Neutrophil (primary cell): ENCODE measurements at regions not wholly inside any gene's neighbourhood (a gene's known extent, or its start where the extent isn't known, plus 50 kb on each side); places are given as distances from the start of the nearest gene placed in this dataset.

Source experiments
- H3K27ac ChIP-seq: fragments of 200-600 bp; sonication (generic); 2 replicates; pipeline ENCODE4 v1.5.1; 2016; ENCODE audit warnings: mild to moderate bottlenecking, moderate library complexity
- H3K27me3 ChIP-seq: fragments of 200-600 bp; sonication (generic); 2 replicates; pipeline ENCODE4 v1.6.0; 2016; ENCODE audit warnings: mild to moderate bottlenecking
- H3K36me3 ChIP-seq: fragments of 200-600 bp; sonication (generic); 2 replicates; pipeline ENCODE4 v1.5.1; 2017
- H3K4me1 ChIP-seq, 2 experiments: fragments of 200-600 bp in 1 of 2; sonication (generic) in 1 of 2; 1 replicate in 1 of 2; 2 replicates in 1 of 2; pipeline versions ENCODE4 v1.5.1 to v1.6.1; 2013 to 2016; ENCODE audit warnings: low read depth in 1 of 2, low read length in 1 of 2, mild to moderate bottlenecking in 1 of 2, moderate library complexity in 1 of 2; ENCODE audit not compliant: control insufficient read depth in 1 of 2, insufficient read depth in 1 of 2
- H3K4me3 ChIP-seq, 2 experiments: fragments of 200-600 bp in 1 of 2; sonication (generic) in 1 of 2; 1 replicate in 1 of 2; 2 replicates in 1 of 2; pipeline ENCODE4 v1.5.1; 2013 to 2016; ENCODE audit warnings: low read depth in 1 of 2, low read length in 1 of 2, mild to moderate bottlenecking in 1 of 2, moderate library complexity in 1 of 2
- H3K9me3 ChIP-seq: fragments of 200-600 bp; sonication (generic); 2 replicates; pipeline ENCODE4 v1.5.1; 2016
- TF ChIP-seq, protein P1 (sequence below): fragments of 200-600 bp; sonication (generic); IDR thresholded peaks from 2 replicates; pipeline ENCODE4 v1.5.1; 2016; ENCODE audit warnings: antibody characterized with exemption

DNA sequence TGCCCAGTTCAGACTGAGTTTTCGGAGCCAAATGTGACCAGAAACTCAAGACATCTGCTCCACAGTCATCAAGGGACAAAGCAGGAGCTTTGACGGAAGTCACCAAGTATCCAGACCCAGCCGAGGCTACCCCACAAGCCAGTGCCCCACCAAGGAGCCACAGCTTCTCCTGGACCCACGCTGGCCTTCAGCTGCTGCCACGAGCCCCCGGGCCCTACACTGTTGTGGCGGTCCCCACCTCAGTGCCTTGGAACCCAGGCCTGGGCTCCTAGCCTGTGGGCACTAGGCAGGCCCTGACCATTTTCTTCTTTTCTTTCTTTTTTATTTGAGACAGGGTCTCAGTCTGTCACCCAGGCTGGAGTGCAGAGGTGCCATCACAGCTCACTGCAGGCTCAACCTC, 82.1 kb upstream of the NKX1-1 start:
- peaks cover 4% of the 10 kb centered on the region for H3K9me3 ChIP-seq
- TF ChIP-seq, protein P1, sequence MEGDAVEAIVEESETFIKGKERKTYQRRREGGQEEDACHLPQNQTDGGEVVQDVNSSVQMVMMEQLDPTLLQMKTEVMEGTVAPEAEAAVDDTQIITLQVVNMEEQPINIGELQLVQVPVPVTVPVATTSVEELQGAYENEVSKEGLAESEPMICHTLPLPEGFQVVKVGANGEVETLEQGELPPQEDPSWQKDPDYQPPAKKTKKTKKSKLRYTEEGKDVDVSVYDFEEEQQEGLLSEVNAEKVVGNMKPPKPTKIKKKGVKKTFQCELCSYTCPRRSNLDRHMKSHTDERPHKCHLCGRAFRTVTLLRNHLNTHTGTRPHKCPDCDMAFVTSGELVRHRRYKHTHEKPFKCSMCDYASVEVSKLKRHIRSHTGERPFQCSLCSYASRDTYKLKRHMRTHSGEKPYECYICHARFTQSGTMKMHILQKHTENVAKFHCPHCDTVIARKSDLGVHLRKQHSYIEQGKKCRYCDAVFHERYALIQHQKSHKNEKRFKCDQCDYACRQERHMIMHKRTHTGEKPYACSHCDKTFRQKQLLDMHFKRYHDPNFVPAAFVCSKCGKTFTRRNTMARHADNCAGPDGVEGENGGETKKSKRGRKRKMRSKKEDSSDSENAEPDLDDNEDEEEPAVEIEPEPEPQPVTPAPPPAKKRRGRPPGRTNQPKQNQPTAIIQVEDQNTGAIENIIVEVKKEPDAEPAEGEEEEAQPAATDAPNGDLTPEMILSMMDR, result no peak
- no peak overlapping the region for H3K4me3 ChIP-seq
- no peak overlapping the region for H3K27ac ChIP-seq
- no peaks in the 10 kb centered on the region for H3K4me1 ChIP-seq
- H3K36me3 ChIP-seq, result no peaks in the 10 kb centered on the region
- peaks cover 12% of the 10 kb centered on the region for H3K27me3 ChIP-seq

DNA sequence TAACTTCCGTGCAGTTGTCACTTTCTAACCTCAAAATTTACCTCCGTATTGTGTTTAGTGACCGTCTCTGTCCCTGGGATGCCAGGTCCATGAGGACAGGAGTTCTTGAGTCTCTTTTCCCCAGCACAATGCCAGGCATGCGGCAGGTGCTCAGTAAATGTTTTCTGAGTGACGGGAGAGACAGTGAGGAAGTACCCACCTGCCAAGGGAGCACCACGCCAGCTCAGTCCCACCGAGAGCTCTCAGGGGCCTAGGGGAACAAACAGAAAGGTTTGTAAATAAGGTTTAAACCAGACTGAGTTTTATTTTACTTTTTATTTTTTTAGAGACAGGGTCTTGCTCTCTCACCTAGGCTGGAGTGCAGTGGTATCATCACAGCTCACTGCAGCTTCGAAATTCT, 81.5 kb upstream of the NKX1-1 start:
- TF ChIP-seq, protein P1, result no peak

DNA sequence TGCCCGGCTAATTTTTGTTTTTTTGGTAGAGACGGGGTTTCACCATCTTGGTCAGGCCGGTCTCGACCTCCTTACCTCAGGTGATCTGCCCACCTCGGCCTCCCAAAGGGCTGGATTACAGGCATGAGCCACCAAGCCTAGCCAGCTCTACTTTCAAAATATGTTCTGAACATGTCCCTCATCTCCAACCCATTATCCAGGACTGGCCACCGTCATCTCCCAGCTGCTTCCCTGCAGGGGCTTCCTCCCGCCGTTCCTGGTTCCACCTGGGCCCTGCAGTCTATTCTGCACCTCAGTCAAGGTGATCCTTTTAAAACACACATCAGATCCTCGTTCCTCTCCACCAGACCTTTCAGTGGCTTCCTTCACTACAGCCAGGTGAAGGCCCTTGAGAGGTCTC, 80.9 kb upstream of the NKX1-1 start:
- Histone ChIP-seq H3K27me3 (peaks cover 12% of the 10 kb centered on the region), H3K4me3 (no peak overlapping the region), H3K4me1 (no peaks in the 10 kb centered on the region), H3K27ac (no peak overlapping the region), H3K36me3 (no peaks in the 10 kb centered on the region), H3K9me3 (peaks cover 4% of the 10 kb centered on the region)
- TF ChIP-seq, protein P1, result no peak

More for the DNA sequence above, 81.5 kb upstream of the NKX1-1 start:
- H3K36me3 ChIP-seq, result no peaks in the 10 kb centered on the region
- peaks cover 4% of the 10 kb centered on the region for H3K9me3 ChIP-seq
- H3K4me3 ChIP-seq, result no peak overlapping the region
- no peak overlapping the region for H3K27ac ChIP-seq
- H3K27me3 ChIP-seq, result peaks cover 12% of the 10 kb centered on the region
- H3K4me1 ChIP-seq, result no peaks in the 10 kb centered on the region

DNA sequence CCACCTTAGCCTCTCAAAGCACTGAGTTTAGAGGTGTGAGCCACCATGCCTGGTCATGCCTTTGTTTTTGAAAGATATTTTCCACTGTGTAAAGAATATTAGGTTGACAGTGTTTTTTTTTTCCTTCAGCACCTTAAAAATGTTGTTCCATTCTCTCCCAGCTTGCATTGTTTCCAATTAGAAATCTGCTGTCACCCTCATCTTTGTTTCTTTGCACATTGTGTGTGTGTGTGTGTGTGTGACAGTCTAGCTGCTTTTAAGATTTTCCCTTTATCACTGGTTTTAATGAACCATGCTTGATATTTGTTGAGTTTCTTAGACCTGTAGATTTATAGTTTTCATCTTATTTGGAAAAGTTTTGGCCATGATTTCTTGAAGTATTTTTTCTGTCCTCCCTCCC, 79.0 kb upstream of the NKX1-1 start:
- TF ChIP-seq, protein P1, result no peak
- no peak overlapping the region for H3K4me3 ChIP-seq
- H3K27me3 ChIP-seq, result no peaks in the 10 kb centered on the region
- H3K36me3 ChIP-seq, result no peaks in the 10 kb centered on the region
- H3K27ac ChIP-seq, result no peak overlapping the region
- H3K4me1 ChIP-seq, result no peaks in the 10 kb centered on the region
- H3K9me3 ChIP-seq, result peaks cover 4% of the 10 kb centered on the region

DNA sequence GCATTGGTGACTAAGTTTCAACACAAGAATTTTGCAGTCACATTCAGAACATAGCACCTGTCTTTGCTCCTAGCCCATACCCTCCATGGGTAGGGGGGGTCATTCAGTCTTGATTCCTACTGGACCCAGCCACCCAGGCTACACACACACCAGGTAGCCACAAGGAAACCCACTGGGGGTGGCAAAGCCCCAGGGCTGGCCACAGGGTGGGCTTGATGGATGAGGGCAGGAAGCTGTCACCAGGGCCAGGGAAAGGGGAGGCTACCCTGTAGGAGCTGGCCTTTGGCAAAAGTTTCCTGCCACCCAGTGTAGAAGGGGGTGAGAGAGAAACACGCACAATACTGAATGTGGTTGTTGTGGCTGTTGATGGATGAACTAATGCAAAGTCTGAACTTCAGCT, 74.5 kb upstream of the NKX1-1 start:
- Histone ChIP-seq H3K9me3 (peaks cover 4% of the 10 kb centered on the region), H3K4me1 (no peaks in the 10 kb centered on the region), H3K4me3 (no peak overlapping the region), H3K27ac (no peak overlapping the region), H3K27me3 (no peaks in the 10 kb centered on the region), H3K36me3 (no peaks in the 10 kb centered on the region)
- TF ChIP-seq, protein P1, result no peak

DNA sequence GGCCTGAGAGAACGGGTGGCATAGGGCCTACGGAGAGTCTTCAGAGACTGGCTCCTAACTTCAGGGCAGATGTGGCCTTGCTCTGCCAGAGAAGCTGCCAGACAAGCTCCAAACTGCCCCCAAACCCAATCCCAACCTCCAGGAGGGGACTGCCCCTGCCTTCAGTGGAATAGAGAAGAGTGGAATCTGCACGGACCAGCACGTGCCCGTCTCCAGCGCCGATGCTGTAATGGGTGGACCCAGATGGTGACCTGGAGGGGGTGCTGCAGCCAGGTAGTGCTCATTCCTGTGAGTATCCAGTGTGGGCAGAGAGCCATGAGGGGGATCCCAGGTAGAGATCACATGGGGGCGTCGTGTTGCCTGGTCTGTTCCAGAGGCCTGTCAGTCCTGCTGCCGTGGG, 73.2 kb upstream of the NKX1-1 start:
- Histone ChIP-seq H3K4me3 (no peak overlapping the region), H3K27me3 (peaks cover 2% of the 10 kb centered on the region), H3K36me3 (no peaks in the 10 kb centered on the region), H3K9me3 (no peaks in the 10 kb centered on the region), H3K4me1 (no peaks in the 10 kb centered on the region), H3K27ac (no peak overlapping the region)
- TF ChIP-seq, protein P1, result no peak
